Adipose tissue (tissue), 3 donors: ENCODE measurements at regions not wholly inside any gene's neighbourhood (a gene's known extent, or its start where the extent isn't known, plus 50 kb on each side); places are given as distances from the start of the nearest gene placed in this dataset.

ENCODE experiments used
- H3K27ac ChIP-seq: one replicate; pipeline ENCODE4 v1.5.1; 2013; ENCODE audit warnings: low read depth, low read length
- WGBS, 3 donors: extraction: QIAGEN DNeasy Blood & Tissue Kit; methylation state at CpG; one replicate each; pipeline ENCODE4 v1.1.7; 2013; 5-methylcytosine and 5-hydroxymethylcytosine counted together
- donor health status: healthy with polysubstance abuse.
- donor health status: Bipolar disorder and iron deficiency.
- donor health status: healthy.

DNA sequence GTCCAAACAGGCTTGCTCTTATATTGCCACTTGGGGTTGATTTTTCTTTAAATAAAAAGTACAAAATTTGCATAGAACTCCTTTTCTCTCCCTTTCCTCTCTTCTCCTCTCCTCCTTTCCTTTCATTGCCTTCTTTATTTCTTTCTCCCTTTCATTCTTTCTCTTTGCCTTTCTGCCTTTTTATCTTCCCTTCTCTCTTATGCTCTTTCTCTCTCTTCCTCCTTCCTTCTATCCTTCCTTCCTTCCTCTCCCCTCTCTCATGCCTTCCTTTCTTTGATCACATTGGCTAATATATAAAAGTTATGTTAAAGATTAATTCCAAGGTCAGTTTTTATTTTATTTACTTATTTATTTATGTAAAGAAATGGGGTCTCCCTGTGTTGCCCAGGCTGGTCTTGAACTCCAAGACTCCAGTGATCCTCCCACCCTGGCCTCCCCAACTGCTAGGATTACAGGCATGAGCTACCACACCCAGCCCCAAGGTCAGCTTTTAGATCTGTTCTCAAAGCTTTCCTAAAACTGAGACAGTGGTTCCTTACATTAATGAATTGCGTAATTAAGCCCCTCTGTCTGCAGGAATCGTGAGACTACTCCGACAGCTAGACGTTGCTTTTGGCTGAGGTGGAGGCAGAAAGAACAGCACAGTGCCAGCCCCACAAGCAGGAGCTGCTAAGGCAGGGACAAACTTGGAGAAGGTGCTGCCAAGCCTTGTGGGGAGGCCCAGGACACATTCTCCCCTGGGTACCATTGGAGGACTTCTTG, 361.9 kb downstream of the SIPA1L2 start:
- WGBS, 3 donors, result 82 to 84% (median 83%) methylated on average over 4 of the region's 4 CpGs
- H3K27ac ChIP-seq, result no peak overlapping the region

DNA sequence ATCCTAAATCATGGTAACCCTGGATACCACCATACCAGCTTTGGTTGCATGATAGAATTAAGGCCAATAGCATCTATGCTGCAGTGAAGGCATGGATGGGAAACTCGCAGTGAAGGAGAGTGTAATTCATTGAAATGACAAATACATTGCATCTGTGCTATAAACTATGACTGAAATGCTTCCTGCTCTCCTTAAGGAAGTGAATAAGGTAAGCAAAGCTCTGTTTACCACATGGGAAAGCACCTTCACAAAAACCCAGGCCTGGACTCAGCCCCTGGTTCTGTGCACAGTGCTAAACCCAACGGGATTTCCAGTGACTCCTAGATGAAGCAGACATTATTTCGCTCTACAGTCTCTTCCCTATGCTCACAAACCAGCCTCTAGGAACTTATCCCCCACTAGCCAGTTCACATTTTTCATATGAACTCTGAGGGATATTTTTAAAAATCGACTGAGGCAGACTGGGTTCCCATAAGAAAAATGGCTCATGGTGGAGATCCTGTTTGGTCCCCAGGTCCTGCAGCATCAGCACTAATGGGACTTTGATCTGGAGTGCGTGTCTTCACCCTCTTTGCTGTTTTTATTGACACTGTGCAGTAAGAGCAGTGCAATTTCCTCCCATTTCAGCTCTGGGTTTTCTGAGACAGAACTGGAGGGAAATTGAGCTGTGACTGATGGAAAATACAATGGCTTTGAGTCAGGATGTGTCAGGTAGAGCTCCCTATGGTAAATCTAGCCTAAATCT, 362.7 kb downstream of the SIPA1L2 start:
- WGBS, 3 donors, result 73 to 78% (median 78%) methylated on average over 5 of the region's 5 CpGs
- H3K27ac ChIP-seq, result no peak overlapping the region

DNA sequence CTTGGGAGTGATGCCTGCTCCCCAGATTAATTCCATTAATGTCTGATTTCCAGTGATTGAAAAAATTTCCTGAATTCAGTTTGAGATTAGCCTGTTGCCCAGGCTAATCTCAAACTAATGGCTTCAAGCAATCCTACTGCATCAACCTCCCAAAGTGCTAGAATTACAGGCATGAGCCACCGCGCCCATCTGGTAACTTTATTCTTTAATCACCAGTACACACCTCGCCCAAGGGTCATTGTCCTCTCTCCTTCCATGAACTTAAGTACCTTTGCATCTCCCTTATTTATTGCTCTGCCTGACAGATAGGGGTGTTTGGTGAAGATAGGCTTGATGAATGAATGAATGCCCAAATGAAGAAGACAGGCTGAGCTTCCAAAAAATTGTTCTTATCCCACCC, 366.5 kb downstream of the SIPA1L2 start:
- WGBS, 3 donors, result 87 to 92% (median 90%) methylated on average over 3 of the region's 3 CpGs
- H3K27ac ChIP-seq, result no peak overlapping the region

DNA sequence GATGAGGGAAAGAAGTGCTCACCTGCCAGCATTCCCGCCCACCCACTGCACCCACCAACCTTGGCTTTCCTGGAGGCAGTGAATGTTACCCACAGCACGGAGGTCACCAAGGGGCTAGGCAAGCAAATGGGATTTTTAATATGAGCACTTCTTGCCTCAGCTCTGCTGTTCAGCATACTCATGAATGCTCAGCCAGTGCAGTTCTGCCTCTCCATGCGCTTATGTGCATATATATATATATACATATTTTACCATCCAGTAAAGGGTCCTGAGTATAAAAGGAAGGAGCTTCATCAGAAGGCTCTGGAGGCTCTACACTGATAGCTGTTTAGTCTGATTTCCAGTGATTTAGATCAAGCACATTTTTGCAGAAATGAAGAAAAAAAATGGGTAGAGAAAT, 366.9 kb downstream of the SIPA1L2 start:
- WGBS, 3 donors, result 89 to 98% (median 98%) methylated on average over 3 of the region's 3 CpGs
- no peak overlapping the region for H3K27ac ChIP-seq

DNA sequence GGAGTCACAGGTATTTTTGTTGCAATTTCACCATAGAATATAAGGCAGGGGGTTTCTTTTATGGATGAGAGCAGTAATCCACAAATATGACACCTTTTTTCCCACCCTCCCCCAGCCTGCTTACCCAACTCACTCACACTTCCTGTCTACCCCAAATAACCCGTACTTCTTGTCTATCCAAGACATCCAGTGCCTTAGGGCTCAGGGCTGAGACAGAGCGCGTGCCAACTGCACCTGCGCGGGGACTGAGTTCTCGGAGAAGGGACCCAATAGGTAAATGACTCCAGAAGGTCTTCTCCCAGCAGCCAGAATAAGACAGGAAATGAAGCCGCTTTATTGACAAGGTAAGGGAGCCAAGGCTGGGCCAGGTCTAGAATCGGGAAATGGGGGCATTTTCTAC, 369.1 kb downstream of the SIPA1L2 start:
- WGBS, 3 donors, result 59 to 83% (median 81%) methylated on average over 8 of the region's 8 CpGs
- no peak overlapping the region for H3K27ac ChIP-seq

DNA sequence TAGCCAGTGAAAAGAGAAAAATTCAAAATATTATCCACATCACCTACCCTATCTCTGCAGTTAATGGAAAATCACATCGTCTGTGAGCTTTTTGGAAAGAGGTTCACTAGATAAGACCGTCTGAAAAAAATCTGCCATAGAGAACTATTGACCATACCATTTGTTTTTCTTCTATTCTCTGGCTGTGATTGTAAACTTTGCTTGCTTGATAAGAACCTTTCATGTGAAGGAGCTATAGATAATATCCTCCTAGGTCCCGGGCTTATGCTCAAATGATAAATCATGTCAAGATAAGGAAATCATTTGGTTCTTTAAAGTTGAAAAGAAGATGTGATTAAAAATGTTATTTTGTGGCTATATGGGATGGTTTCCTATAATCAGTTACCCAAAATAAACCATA, 369.9 kb downstream of the SIPA1L2 start:
- no peak overlapping the region for H3K27ac ChIP-seq
- WGBS, 3 donors, result 17 to 38% (median 33%) methylated on average over 3 of the region's 3 CpGs

DNA sequence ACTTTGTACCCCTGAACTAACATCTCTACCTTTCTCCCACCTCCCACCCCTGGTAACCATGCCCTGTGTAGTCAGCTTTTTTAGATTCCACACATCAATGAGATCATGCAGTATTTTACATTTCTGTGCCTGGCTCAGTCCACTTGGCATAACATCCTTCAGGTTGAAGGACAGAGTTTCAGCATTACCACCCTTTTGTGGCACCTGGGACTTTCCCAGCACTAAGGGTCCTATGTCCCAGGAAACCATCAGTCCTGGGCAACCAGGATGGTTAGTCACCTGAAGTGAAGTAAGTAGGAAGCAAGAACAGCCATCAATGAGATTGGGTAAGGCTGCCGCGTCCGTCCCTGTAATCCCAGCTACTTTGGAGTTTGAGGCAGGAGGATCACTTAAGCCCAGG, 370.6 kb downstream of the SIPA1L2 start:
- 75 to 97% (median 92%) methylated on average over 3 of the region's 3 CpGs for WGBS, 3 donors
- H3K27ac ChIP-seq, result no peak overlapping the region

DNA sequence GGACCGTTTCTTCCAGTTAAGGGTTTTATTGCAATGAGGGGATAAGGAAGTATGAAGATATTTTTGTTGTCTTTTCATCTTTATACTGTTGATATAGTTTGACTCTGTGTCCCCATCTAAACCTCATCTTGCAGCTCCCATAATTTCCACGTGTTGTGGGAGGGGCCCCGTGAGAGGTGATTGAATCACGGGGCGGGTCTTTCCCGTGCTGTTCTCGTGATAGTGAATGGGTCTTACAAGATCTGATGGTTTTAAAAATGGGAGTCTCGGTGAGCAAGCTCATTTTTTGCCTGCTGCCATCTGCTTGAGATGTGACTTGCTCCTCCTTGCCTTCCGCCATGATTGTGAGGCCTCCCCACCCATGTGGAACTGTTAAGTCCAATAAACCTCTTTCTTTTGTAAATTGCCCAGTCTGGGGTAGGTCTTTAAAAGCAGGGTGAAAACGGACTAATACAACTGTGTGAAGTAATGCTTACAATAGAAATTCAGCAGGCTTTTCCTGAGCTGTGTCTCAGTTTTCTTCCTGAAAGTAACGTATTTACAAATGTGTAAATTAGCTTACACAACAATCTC, 377.3 kb downstream of the SIPA1L2 start:
- WGBS, 3 donors, result 59 to 67% (median 61%) methylated on average over 11 of the region's 11 CpGs
- H3K27ac ChIP-seq, result no peak overlapping the region

DNA sequence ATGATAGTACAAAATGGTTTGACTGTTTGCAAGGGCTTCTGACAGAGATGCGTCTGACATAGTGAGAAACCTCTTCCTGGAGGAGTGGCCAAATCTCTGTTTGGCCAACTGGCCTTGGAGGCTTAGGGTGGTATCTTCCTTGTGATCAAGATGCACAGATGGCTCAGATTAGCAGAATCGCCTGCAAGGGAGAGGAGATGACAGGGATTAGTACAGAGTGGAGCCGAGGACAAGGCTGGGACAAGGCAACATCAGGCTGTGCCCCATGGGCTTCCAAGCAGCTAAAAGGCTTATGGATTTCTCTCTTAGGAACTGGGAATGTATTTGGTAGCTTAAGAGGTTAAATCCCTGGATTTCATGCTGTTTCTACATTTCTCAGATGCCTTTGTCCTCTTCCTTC, 379.1 kb downstream of the SIPA1L2 start:
- no peak overlapping the region for H3K27ac ChIP-seq
- WGBS, 3 donors, result 72 to 86% (median 78%) methylated on average over 3 of the region's 3 CpGs

DNA sequence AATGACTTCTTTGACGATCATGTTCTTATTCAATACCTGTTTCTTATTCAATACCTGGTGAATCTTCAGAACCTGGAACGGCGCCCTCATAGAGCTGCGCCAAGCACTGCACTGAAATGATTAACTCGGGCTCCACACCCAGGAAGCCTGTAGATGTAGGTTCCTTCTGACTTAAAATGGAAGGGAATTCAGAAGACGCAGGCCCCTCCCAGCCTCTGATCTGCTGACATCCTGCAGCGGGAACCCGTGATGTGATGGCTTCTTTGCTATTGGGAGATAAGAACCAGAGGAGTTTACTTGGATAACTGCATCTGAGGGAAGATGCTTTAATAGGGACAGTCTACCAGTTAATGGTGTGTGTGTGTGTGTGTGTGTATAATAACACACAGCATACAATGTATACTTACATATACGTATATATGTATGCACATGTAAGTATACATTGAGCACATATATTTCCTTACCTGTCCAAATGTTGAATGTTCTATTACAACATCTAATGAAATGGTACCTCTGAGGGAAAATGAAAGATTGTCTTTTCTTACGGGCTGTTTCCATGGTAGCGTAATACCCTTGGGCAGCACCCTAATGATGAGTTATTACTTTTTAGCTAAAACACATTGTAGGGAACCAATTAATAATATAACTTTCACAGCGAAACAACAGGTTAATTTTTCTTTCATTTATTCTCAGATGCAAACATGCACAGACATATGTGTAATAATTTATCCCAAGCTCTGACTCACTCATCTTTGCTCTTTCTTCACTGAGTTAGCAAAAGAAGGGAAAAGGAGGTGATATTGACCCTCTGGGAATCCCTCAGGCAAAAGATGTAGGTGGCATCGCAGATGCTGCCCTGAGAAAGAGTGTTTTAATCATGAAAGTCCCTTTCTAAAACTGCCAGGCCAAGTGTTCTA, 379.8 kb downstream of the SIPA1L2 start:
- 77 to 86% (median 80%) methylated on average over 13 of the region's 13 CpGs for WGBS, 3 donors
- H3K27ac ChIP-seq, result no peak overlapping the region

DNA sequence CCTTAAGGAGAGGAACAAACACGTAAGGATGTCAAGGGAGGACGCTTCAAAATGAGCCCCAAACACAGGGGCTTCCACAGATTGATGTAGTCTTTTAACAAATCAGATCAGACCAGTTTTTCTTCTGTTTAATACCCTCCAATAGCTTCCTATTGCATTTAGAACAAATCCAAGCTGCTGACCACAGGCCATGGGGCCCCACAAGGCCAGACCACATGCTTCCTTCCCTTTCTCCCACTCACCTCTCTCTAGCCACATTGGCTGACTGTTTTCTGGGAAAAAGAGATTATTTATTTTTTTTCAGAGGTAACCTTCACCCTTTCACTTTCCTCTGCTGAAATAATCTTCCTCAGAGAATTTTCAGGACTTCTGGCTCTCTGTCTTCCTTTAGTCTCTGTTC, 380.6 kb downstream of the SIPA1L2 start:
- WGBS, 3 donors, result 48 to 72% (median 58%) methylated on average over 2 of the region's 2 CpGs
- H3K27ac ChIP-seq, result no peak overlapping the region

DNA sequence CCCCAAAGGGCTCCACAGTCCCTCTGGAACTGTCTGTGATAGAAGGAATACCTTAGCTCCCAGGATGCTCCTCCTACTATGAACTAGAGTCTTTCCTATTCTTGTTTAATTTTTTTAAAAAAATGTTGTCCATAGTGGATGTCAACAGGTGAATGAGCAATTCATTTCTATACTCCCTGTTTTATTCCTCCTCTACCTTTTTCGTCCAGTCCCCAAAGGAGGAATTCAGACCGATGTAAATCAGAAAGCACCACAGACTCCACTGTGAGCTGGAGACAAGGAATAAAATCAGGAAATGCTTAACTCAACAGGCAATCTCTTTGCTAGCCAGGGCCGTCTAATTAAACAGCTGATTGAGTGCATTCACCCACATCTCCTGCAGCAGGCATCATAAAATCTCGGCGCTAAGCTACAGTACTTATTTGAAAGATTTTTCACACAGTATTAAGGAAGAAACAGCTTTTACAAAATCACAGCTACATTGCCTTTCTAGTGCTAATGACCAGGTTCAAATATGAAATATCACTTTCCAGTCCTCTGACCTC, 381.6 kb downstream of the SIPA1L2 start:
- WGBS, 3 donors, result 69 to 70% (median 69%) methylated on average over 5 of the region's 5 CpGs

DNA sequence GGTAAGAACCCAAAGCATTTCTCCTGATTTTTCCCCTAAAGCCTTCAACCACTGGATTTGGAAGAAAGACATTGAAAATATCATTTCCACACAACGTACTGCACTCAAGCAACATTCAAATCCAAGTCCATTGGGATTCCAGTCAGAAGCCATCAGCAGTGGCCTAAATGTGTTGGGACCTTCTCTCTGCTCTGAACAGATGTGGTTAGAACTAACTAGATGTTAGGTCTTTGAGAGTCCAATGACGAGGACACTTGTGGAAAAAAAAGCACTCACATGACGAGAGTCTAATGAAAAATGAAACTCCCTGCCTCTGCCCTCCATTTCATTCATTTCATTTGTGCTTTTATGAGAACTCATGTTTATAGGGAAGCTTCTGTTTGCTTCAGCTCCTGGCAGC, 382.3 kb downstream of the SIPA1L2 start:
- WGBS, 3 donors, result 50 to 75% (median 66%) methylated on average over 3 of the region's 3 CpGs
- no peak overlapping the region for H3K27ac ChIP-seq

More for the DNA sequence above, 381.6 kb downstream of the SIPA1L2 start:
- H3K27ac ChIP-seq, result no peak overlapping the region

DNA sequence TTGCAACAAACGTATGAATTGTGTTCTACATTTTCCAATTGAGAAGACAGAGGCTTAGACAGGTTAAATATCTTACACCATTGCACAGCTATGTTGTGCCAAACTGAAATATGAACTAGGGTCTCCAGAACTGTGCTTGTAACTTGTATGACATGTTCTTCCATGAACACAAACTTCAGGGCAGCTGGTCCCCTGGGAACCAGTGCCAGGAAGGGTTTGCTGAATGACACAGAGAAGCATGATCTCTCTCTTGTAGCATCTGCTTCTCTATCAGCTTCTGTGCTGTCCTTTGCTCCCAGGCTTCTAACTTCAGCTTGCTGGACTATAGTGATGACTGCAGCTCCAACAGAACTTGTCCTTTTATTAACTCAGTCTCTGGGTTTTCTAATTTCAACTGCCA, 385.5 kb downstream of the SIPA1L2 start:
- WGBS, 3 donors, result 62 to 86% (median 85%) methylated on average over 1 of the region's 1 CpG
- no peak overlapping the region for H3K27ac ChIP-seq

DNA sequence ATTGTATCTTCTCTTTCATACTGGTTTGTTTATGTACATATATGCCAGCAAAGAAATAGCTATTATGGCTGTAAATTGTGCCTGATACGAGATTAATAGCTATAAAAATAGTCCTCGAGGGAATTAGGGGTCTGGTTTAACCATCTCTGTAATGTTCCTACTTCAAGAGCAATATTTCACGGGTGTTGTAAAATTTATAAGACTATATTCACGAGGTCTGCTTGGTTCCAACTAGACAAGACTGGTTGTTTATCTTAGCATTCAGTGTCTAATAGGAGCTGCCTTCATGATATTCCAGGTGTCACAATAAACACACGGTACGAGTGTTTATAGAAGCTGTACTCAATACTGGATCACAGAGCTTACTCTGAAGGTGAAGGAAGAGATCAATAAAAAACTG, 389.9 kb downstream of the SIPA1L2 start:
- H3K27ac ChIP-seq, result no peak overlapping the region
- WGBS, 3 donors, result 18 to 68% (median 61%) methylated on average over 6 of the region's 6 CpGs

DNA sequence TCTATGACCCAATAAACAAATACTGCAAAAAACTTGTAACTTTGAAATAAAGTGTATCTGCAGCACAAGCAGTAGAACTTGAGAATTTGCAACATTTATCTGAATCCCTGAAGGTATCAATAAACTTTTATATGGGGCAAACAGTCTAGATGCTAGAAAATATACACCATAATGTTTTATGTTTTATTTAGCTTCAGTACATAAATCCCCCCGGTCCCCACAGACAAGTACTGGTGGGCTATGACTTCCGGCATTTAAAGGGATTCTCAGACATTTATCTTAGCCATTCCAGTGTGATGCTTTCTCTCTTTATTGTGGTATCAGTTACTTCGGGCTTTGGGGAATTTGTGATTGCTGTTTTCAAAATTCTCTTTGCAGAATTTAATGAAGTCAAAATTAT, 390.4 kb downstream of the SIPA1L2 start:
- H3K27ac ChIP-seq, result no peak overlapping the region
- 65 to 70% (median 70%) methylated on average over 3 of the region's 3 CpGs for WGBS, 3 donors

DNA sequence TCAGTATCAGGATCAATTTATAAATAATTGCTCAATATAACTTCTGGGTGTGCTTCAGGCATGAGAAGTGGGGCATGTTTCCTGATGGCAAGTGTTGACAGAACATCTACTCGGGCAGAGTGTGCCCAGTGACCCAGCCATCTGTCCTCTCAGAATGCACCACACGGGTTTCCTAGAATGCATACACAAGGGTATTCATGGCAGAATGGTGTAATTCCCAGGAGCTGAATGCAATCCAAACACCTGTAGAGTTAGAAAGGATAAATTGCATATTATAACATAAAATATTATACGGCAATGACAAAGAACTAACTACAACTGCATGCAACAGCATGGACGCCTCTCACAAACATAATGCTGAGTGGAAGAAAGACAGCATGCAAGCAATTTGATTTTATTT, 391.9 kb downstream of the SIPA1L2 start:
- 75 to 91% (median 90%) methylated on average over 4 of the region's 4 CpGs for WGBS, 3 donors
- no peak overlapping the region for H3K27ac ChIP-seq

DNA sequence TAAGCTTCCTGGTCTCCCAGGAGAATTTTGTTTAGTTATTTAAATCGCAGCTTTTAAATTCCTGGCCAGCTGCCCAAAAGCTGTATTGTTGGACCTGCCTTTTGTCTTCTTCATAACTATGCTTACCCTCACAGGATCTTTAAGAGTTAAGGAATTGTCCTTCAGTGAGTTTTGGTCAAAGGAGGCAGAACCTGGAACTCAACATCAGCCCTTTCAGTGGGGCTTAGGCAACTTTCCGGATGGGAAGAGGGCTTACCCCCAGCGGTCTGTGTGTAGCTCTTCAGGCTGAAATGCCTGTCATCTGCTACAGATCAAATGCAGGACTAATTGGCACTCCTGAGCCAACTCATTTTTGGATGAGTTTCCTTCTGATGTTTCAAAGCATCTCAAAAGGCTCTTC, 402.6 kb downstream of the SIPA1L2 start:
- 26 to 40% (median 32%) methylated on average over 3 of the region's 3 CpGs for WGBS, 3 donors
- no peak overlapping the region for H3K27ac ChIP-seq
